ENCODE measurements at regions not wholly inside any gene's neighbourhood (a gene's known extent, or its start where the extent isn't known, plus 50 kb on each side); places are given as distances from the start of the nearest gene placed in this dataset.

- H3K27me3 Mint-ChIP-seq (ENCODE audit: low read depth), result peaks cover 4% of the 10 kb centered on the region
- no peaks in the 10 kb centered on the region for H3K4me1 Mint-ChIP-seq
- TF ChIP-seq, protein P1, sequence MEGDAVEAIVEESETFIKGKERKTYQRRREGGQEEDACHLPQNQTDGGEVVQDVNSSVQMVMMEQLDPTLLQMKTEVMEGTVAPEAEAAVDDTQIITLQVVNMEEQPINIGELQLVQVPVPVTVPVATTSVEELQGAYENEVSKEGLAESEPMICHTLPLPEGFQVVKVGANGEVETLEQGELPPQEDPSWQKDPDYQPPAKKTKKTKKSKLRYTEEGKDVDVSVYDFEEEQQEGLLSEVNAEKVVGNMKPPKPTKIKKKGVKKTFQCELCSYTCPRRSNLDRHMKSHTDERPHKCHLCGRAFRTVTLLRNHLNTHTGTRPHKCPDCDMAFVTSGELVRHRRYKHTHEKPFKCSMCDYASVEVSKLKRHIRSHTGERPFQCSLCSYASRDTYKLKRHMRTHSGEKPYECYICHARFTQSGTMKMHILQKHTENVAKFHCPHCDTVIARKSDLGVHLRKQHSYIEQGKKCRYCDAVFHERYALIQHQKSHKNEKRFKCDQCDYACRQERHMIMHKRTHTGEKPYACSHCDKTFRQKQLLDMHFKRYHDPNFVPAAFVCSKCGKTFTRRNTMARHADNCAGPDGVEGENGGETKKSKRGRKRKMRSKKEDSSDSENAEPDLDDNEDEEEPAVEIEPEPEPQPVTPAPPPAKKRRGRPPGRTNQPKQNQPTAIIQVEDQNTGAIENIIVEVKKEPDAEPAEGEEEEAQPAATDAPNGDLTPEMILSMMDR (IDR thresholded peaks at IDR 0.05; ENCODE audit: unreplicated experiment in 3 of 3), result no peak
- no peak overlapping the region for H3K27ac Mint-ChIP-seq
- H3K9me3 Mint-ChIP-seq, result peaks cover 6% of the 10 kb centered on the region
- H3K36me3 Mint-ChIP-seq (ENCODE audit: low read depth), result no peaks in the 10 kb centered on the region
- no peak overlapping the region for H3K4me3 Mint-ChIP-seq
Observed at GRCh38 chr4:35948171-35948570, 296.1 kb downstream of the ARAP2 start.

GRCh38 chr4:35950442-35950841, 293.9 kb downstream of the ARAP2 start:
- Mint-ChIP-seq H3K36me3 (ENCODE audit: low read depth) (no peaks in the 10 kb centered on the region), H3K4me3 (no peak overlapping the region), H3K27me3 (ENCODE audit: low read depth) (peaks cover 4% of the 10 kb centered on the region), H3K27ac (no peak overlapping the region), H3K9me3 (peaks cover 12% of the 10 kb centered on the region), H3K4me1 (no peaks in the 10 kb centered on the region)
- TF ChIP-seq, protein P1 (IDR thresholded peaks at IDR 0.05; ENCODE audit: unreplicated experiment in 3 of 3), result no peak

GRCh38 chr4:35952751-35953150, 291.6 kb downstream of the ARAP2 start:
- Mint-ChIP-seq H3K27me3 (ENCODE audit: low read depth) (peaks cover 4% of the 10 kb centered on the region), H3K4me1 (no peaks in the 10 kb centered on the region), H3K4me3 (no peak overlapping the region), H3K36me3 (ENCODE audit: low read depth) (no peaks in the 10 kb centered on the region), H3K27ac (no peak overlapping the region), H3K9me3 (peaks cover 17% of the 10 kb centered on the region)
- TF ChIP-seq, protein P1 (IDR thresholded peaks at IDR 0.05; ENCODE audit: unreplicated experiment in 3 of 3), result no peak

DNA sequence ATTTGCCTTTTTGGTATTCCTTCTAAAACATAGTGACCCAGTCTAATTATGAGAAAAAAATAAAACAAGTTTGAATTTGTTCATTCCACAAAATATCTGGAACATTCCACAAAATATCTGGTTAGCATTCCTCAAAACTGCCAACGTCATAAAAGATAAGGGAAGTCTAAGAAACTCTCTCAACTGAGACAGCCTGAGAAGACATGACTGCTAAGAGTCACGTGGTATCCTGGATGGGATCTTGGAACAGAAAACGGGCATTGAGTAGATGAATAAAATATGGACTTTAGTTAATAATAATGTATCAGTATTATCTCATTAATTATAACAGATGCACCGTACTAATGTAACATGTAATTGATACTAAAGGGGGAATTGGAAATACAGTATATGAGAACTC, 280.9 kb downstream of the ARAP2 start:
- Mint-ChIP-seq H3K27me3 (ENCODE audit: low read depth) (no peaks in the 10 kb centered on the region), H3K27ac (no peak overlapping the region), H3K36me3 (ENCODE audit: low read depth) (no peaks in the 10 kb centered on the region), H3K9me3 (no peaks in the 10 kb centered on the region), H3K4me1 (peaks cover 4% of the 10 kb centered on the region), H3K4me3 (no peak overlapping the region)
- TF ChIP-seq, protein P1 (IDR thresholded peaks at IDR 0.05; ENCODE audit: unreplicated experiment in 3 of 3), result no peak

DNA sequence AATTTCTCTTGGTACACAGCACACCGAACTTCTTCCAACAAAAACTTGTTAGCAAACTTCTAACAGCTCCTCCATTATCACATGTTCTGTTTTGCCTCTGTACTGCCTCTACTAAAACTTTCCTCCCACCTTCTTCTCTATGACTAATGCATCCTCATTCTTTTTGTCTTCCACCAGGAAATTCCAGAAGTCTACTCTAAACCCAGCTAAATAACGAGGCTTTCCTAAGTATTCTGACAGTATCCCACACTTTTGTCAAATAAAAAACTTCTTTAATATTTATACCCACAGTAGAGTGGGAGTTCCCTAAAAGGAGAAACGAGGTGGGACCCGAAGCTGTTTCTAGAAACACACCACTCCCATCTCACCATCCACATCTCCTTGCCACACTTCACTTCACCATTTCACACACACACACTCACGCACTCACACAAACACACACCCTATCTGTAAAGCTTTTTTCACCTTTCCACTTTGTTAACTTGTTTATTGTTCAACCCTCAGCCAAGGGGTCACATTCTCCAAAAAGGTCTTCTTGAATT, 280.3 kb downstream of the ARAP2 start:
- no peaks in the 10 kb centered on the region for H3K27me3 Mint-ChIP-seq (ENCODE audit: low read depth)
- TF ChIP-seq, protein P1 (IDR thresholded peaks at IDR 0.05; ENCODE audit: unreplicated experiment in 3 of 3), result no peak
- peak overlapping the region; percentile 3 to 50 (median 29) for H3K27ac Mint-ChIP-seq
- H3K4me1 Mint-ChIP-seq, result peaks cover 4% of the 10 kb centered on the region
- no peaks in the 10 kb centered on the region for H3K9me3 Mint-ChIP-seq
- no peak overlapping the region for H3K4me3 Mint-ChIP-seq
- no peaks in the 10 kb centered on the region for H3K36me3 Mint-ChIP-seq (ENCODE audit: low read depth)

- Mint-ChIP-seq H3K27ac (peak overlapping the region in 2 of 3 experiments; percentile 52 to 56), H3K4me3 (no peak overlapping the region), H3K27me3 (ENCODE audit: low read depth) (no peaks in the 10 kb centered on the region), H3K36me3 (ENCODE audit: low read depth) (no peaks in the 10 kb centered on the region), H3K9me3 (no peaks in the 10 kb centered on the region), H3K4me1 (peaks cover 4% of the 10 kb centered on the region)
- TF ChIP-seq, protein P1 (IDR thresholded peaks at IDR 0.05; ENCODE audit: unreplicated experiment in 3 of 3), result no peak
Observed at GRCh38 chr4:35965300-35965699, 279.0 kb downstream of the ARAP2 start.

Measured in nephron (organoid).